Neural progenitor cell (in vitro differentiated cells): ENCODE measurements at regions not wholly inside any gene's neighbourhood (a gene's known extent, or its start where the extent isn't known, plus 50 kb on each side); places are given as distances from the start of the nearest gene placed in this dataset.

Experiments
- DNase-seq: peaks from one replicate; pipeline ENCODE4 v3.0.0-alpha.2; 2016; ENCODE audit warnings: low spot score
- H2AFZ ChIP-seq: fragments of 200-600 bp; sonication (generic); replicated peaks from 2 replicates; pipeline ENCODE4 v1.6.1; 2016; ENCODE audit warnings: antibody characterized with exemption
- H3F3A ChIP-seq: fragments of 200-600 bp; sonication (generic); 2 replicates; pipeline ENCODE4 v1.6.1; 2016; ENCODE audit warnings: antibody characterized with exemption, low read depth
- H3K27ac ChIP-seq: fragments of 200-600 bp; sonication (generic); 2 replicates; pipeline ENCODE4 v1.5.1; 2016; ENCODE audit warnings: mild to moderate bottlenecking
- H3K27me3 ChIP-seq: fragments of 200-600 bp; sonication (generic); 2 replicates; pipeline ENCODE4 v1.6.1; 2016; ENCODE audit warnings: mild to moderate bottlenecking, moderate library complexity
- H3K36me3 ChIP-seq: fragments of 200-600 bp; sonication (generic); 2 replicates; pipeline ENCODE4 v1.5.1; 2016
- H3K4me1 ChIP-seq: fragments of 200-600 bp; sonication (generic); 2 replicates; pipeline ENCODE4 v1.6.1; 2016; ENCODE audit warnings: mixed run types
- H3K4me2 ChIP-seq: fragments of 200-600 bp; sonication (generic); 2 replicates; pipeline ENCODE4 v1.6.1; 2016
- H3K4me3 ChIP-seq: fragments of 200-600 bp; sonication (generic); 2 replicates; pipeline ENCODE4 v1.5.1; 2016
- H3K79me2 ChIP-seq: fragments of 200-600 bp; sonication (generic); 2 replicates; pipeline ENCODE4 v1.6.1; 2016; ENCODE audit warnings: low read depth
- H3K9ac ChIP-seq: fragments of 200-600 bp; sonication (generic); 2 replicates; pipeline ENCODE4 v1.6.1; 2016
- H3K9me3 ChIP-seq: fragments of 200-600 bp; sonication (generic); 2 replicates; pipeline ENCODE4 v1.5.1; 2016; ENCODE audit warnings: low read depth
- H4K20me1 ChIP-seq: fragments of 200-600 bp; sonication (generic); 2 replicates; pipeline ENCODE4 v1.6.1; 2016; ENCODE audit warnings: low read depth
- H3K27ac Mint-ChIP-seq: 3 replicates; pipeline ENCODE4 v1.8.0; 2021; ENCODE audit warnings: mixed read lengths
- H3K27me3 Mint-ChIP-seq: 2 replicates; pipeline ENCODE4 v1.8.0; 2022; ENCODE audit warnings: low read depth, mild to moderate bottlenecking, inconsistent platforms, moderate library complexity, mixed read lengths; ENCODE audit not compliant: insufficient read depth
- H3K36me3 Mint-ChIP-seq: 3 replicates; pipeline ENCODE4 v1.8.0; 2021; ENCODE audit warnings: mixed read lengths
- H3K4me1 Mint-ChIP-seq: 3 replicates; pipeline ENCODE4 v1.8.0; 2021; ENCODE audit warnings: mixed read lengths
- H3K4me3 Mint-ChIP-seq: 3 replicates; pipeline ENCODE4 v1.8.0; 2021; ENCODE audit warnings: mild to moderate bottlenecking, moderate library complexity, mixed read lengths
- H3K9me3 Mint-ChIP-seq: 3 replicates; pipeline ENCODE4 v1.8.0; 2020; ENCODE audit warnings: mixed read lengths
- EZH2 ChIP-seq: fragments of 200-600 bp; sonication (generic); IDR thresholded peaks from 2 replicates; pipeline ENCODE4 v1.6.1; 2017; ENCODE audit warnings: antibody characterized with exemption, mild to moderate bottlenecking, moderate library complexity
- EZH2phosphoT487 ChIP-seq: fragments of 200-600 bp; sonication (generic); IDR thresholded peaks from 2 replicates; pipeline ENCODE4 v1.6.1; 2017; ENCODE audit warnings: antibody characterized with exemption
- TF ChIP-seq, protein P1 (sequence below): fragments of 200-600 bp; sonication (generic); IDR thresholded peaks from 2 replicates; pipeline ENCODE4 v1.5.1; 2017; ENCODE audit warnings: antibody characterized with exemption, mild to moderate bottlenecking

GRCh38 chr1:187464320-187464719, 635.6 kb downstream of the PLA2G4A start:
- Histone ChIP-seq H2AFZ (no peak overlapping the region), H3K79me2 (no peaks in the 10 kb centered on the region), H3F3A (no peaks in the 10 kb centered on the region), H4K20me1 (no peaks in the 10 kb centered on the region), H3K4me1 (peaks cover 4% of the 10 kb centered on the region), H3K4me3 (no peak overlapping the region), H3K4me2 (no peak overlapping the region), H3K36me3 (no peaks in the 10 kb centered on the region), H3K27me3 (no peaks in the 10 kb centered on the region), H3K9ac (no peak overlapping the region), H3K9me3 (no peaks in the 10 kb centered on the region), H3K27ac (no peak overlapping the region)
- peaks cover 5% of the 10 kb centered on the region for H3K27me3 Mint-ChIP-seq
- no peak for DNase-seq
- no peak overlapping the region for H3K4me3 Mint-ChIP-seq
- H3K4me1 Mint-ChIP-seq, result no peaks in the 10 kb centered on the region
- no peak overlapping the region for H3K27ac Mint-ChIP-seq
- peaks cover 9% of the 10 kb centered on the region for H3K9me3 Mint-ChIP-seq
- H3K36me3 Mint-ChIP-seq, result no peaks in the 10 kb centered on the region
- no peak for TF ChIP-seq EZH2phosphoT487
- TF ChIP-seq EZH2, result no peak
- TF ChIP-seq, protein P1, sequence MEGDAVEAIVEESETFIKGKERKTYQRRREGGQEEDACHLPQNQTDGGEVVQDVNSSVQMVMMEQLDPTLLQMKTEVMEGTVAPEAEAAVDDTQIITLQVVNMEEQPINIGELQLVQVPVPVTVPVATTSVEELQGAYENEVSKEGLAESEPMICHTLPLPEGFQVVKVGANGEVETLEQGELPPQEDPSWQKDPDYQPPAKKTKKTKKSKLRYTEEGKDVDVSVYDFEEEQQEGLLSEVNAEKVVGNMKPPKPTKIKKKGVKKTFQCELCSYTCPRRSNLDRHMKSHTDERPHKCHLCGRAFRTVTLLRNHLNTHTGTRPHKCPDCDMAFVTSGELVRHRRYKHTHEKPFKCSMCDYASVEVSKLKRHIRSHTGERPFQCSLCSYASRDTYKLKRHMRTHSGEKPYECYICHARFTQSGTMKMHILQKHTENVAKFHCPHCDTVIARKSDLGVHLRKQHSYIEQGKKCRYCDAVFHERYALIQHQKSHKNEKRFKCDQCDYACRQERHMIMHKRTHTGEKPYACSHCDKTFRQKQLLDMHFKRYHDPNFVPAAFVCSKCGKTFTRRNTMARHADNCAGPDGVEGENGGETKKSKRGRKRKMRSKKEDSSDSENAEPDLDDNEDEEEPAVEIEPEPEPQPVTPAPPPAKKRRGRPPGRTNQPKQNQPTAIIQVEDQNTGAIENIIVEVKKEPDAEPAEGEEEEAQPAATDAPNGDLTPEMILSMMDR, result no peak

DNA sequence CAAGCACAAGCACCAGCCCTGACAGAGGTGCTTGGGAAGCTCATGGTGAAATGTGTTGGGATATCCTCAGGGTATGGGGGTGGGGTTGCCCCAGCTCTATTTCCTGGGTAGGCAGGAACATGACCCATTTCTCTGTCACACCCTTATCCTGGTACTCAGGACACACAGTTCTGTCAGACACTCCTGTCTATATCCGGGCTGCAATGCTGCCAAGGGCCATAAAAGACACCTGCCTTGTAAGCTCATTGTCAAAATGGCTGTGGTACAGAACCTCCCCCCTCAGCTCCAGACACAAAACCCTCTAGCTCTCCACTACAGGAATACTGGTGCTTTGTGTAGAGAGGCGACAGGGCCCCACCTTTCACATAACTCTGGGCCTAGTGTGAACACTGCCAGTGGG, 636.7 kb downstream of the PLA2G4A start:
- no peak overlapping the region for H3K4me3 Mint-ChIP-seq
- H3K27ac ChIP-seq, result no peak overlapping the region

DNA sequence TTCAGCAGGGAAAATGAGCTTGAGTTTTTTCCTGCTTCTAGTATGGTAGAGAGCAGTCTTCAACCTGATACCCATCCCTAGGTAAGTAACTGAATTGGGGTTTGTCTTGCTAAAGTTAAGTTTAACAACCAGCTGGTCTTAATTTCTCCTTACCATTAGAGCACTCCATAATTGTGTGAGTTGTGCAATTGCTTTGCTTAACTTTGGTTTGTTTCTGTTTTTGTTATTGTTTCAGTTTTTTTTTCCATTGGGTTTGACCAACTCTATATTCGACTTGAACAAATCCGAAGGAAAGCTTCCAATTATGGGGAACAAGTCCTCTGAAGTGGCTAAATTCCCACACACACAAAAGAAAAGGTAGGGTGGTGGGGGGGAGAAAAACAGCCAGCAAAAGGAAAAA, 641.1 kb downstream of the PLA2G4A start:
- Histone ChIP-seq H3K4me3 (no peak overlapping the region), H3F3A (no peaks in the 10 kb centered on the region), H4K20me1 (no peaks in the 10 kb centered on the region), H3K9me3 (no peaks in the 10 kb centered on the region), H3K36me3 (no peaks in the 10 kb centered on the region), H3K27ac (no peak overlapping the region), H3K9ac (no peak overlapping the region), H3K4me1 (peaks cover 4% of the 10 kb centered on the region), H3K27me3 (no peaks in the 10 kb centered on the region), H2AFZ (peak overlapping the region; percentile 28), H3K79me2 (no peaks in the 10 kb centered on the region), H3K4me2 (no peak overlapping the region)
- H3K4me3 Mint-ChIP-seq, result no peak overlapping the region
- no peaks in the 10 kb centered on the region for H3K36me3 Mint-ChIP-seq
- H3K4me1 Mint-ChIP-seq, result no peaks in the 10 kb centered on the region
- H3K27ac Mint-ChIP-seq, result no peak overlapping the region
- DNase-seq, result no peak
- H3K27me3 Mint-ChIP-seq, result peaks cover 5% of the 10 kb centered on the region
- TF ChIP-seq, protein P1, result no peak
- no peak for TF ChIP-seq EZH2
- TF ChIP-seq EZH2phosphoT487, result no peak
- H3K9me3 Mint-ChIP-seq, result peaks cover 4% of the 10 kb centered on the region

More for the DNA sequence above, 636.7 kb downstream of the PLA2G4A start:
- Histone ChIP-seq H2AFZ (no peak overlapping the region), H3K9ac (no peak overlapping the region), H3F3A (no peaks in the 10 kb centered on the region), H3K36me3 (no peaks in the 10 kb centered on the region), H4K20me1 (no peaks in the 10 kb centered on the region), H3K4me2 (no peak overlapping the region), H3K4me1 (peaks cover 4% of the 10 kb centered on the region), H3K9me3 (no peaks in the 10 kb centered on the region), H3K4me3 (no peak overlapping the region), H3K27me3 (no peaks in the 10 kb centered on the region), H3K79me2 (no peaks in the 10 kb centered on the region)
- TF ChIP-seq, protein P1, result no peak
- TF ChIP-seq EZH2phosphoT487, result no peak
- no peak for TF ChIP-seq EZH2
- H3K9me3 Mint-ChIP-seq, result peaks cover 9% of the 10 kb centered on the region
- no peak overlapping the region for H3K27ac Mint-ChIP-seq
- H3K4me1 Mint-ChIP-seq, result no peaks in the 10 kb centered on the region
- no peak for DNase-seq
- H3K36me3 Mint-ChIP-seq, result no peaks in the 10 kb centered on the region
- peaks cover 5% of the 10 kb centered on the region for H3K27me3 Mint-ChIP-seq
